ENCODE measurements at regions not wholly inside any gene's neighbourhood (a gene's known extent, or its start where the extent isn't known, plus 50 kb on each side); places are given as distances from the start of the nearest gene placed in this dataset.

DNA sequence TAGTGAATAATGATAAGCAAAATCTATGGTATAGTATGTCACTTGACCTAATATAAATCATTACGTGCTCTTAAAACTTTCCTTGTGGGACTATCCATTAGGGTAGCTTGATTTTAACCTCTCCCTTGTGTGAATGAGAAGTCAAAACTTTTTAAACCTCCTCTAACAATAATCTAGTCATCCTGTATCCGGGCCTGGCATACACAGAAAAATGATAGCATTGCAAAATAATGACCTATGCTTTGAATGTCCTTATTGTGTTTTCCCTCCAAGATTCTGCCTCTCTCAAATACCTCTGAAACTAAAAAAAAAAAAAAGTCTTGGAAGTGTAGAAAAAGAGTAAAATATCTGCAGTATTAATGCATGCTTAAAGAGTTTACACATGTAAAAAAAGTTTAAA lies 250.0 kb upstream of the NDST3 start:
- TF ChIP-seq, protein P1, sequence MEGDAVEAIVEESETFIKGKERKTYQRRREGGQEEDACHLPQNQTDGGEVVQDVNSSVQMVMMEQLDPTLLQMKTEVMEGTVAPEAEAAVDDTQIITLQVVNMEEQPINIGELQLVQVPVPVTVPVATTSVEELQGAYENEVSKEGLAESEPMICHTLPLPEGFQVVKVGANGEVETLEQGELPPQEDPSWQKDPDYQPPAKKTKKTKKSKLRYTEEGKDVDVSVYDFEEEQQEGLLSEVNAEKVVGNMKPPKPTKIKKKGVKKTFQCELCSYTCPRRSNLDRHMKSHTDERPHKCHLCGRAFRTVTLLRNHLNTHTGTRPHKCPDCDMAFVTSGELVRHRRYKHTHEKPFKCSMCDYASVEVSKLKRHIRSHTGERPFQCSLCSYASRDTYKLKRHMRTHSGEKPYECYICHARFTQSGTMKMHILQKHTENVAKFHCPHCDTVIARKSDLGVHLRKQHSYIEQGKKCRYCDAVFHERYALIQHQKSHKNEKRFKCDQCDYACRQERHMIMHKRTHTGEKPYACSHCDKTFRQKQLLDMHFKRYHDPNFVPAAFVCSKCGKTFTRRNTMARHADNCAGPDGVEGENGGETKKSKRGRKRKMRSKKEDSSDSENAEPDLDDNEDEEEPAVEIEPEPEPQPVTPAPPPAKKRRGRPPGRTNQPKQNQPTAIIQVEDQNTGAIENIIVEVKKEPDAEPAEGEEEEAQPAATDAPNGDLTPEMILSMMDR (IDR thresholded peaks at IDR 0.05; ENCODE audit: low read depth, low read length, missing control alignments): no peak
- no peak for DNase-seq (ENCODE audit: extremely low read depth, low read depth)
- no peak overlapping the region for H3K4me3 ChIP-seq (replicated peaks; ENCODE audit: low read depth, low read length)

DNA sequence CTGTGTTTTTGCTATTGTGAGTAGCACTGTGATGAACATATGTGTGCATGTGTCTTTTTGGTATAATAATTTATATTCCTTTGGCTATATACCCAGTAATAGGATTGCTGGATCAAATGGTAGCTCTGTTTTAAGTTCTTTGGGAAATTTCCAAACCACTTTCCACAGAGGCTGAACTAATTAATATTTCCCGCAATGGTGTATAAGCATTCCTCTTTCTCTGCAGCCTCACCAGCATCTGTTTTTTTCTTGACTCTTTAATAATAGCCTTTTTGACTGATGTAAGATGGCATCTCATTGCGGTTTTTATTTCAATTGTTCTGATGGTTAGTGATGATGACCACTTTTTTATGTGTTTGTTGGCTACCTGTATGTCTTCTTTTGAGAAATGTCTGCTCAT lies 247.7 kb upstream of the NDST3 start:
- H3K4me3 ChIP-seq (replicated peaks; ENCODE audit: low read depth, low read length): no peak overlapping the region
- TF ChIP-seq, protein P1 (IDR thresholded peaks at IDR 0.05; ENCODE audit: low read depth, low read length, missing control alignments): no peak
- DNase-seq (ENCODE audit: extremely low read depth, low read depth): no peak

DNA sequence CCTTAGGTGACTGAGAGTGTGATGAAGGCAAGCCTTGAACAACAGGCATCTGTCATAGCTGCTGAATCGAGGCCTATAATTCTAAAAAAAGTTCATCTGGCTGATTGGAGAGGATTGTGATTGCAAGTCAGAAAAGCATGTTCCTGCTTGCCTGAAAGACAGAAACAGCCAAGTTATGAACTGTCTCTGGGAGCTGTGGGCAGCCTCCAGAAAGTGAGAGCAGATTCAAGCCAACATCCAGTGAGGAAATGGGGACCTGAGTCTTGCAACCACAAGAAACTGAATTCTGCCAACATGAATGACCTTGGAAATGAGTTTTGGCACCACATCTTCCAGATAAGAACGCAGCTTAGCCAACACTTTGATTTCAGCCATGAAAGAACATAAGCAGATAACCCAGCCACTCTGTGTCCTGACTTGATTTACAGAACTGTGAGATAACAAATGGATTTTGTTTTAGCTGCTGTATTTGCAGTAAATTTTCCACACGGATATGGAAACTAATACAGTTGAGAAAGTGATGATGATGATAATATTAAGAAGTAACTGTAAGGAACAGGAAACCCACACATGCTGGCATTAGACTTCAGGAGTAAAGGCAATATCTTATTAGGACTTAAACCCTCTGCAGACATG lies 240.3 kb upstream of the NDST3 start:
- DNase-seq (ENCODE audit: extremely low read depth, low read depth): no peak
- no peak overlapping the region for H3K4me3 ChIP-seq (replicated peaks; ENCODE audit: low read depth, low read length)
- TF ChIP-seq, protein P1 (IDR thresholded peaks at IDR 0.05; ENCODE audit: low read depth, low read length, missing control alignments): no peak

DNA sequence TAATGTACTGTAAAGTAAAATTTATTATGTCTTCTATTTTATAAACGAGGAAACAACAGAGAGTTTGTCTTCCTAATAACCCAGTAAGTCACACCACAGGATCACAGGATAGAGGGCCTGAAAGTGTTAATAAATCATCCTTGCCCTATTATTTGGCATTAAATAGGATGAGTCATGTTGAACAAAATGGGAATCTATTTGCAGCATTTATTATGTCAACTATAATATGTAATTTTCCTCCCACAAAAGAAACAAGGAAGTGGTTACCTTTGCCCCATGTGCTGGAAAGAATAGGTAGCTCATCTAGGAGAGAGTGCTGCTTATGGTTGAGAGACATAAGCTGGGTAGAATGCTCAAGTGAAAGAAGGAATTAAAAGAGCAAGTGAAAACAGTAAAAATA lies 237.6 kb upstream of the NDST3 start:
- TF ChIP-seq, protein P1 (IDR thresholded peaks at IDR 0.05; ENCODE audit: low read depth, low read length, missing control alignments): no peak
- no peak overlapping the region for H3K4me3 ChIP-seq (replicated peaks; ENCODE audit: low read depth, low read length)
- DNase-seq (ENCODE audit: extremely low read depth, low read depth): no peak

DNA sequence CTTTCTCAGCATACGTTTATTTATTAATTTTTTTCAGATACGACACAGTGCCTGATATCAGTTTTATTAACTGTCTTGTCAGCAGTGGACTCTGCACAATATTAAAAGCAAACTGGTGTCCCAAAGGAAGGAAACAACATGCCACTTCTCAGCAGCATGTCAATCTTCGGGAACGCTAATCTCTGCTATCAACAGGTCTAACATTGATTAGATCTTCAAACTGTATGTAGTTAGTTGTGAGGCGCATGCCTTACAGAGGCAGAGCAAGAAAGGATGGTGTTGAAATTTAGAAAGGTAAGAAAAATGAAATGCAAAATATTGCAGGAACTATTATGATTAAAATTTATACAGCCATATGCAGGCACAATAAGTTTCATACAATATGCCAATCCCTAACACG lies 233.7 kb upstream of the NDST3 start:
- no peak for DNase-seq (ENCODE audit: extremely low read depth, low read depth)
- no peak overlapping the region for H3K4me3 ChIP-seq (replicated peaks; ENCODE audit: low read depth, low read length)
- TF ChIP-seq, protein P1 (IDR thresholded peaks at IDR 0.05; ENCODE audit: low read depth, low read length, missing control alignments): no peak

DNA sequence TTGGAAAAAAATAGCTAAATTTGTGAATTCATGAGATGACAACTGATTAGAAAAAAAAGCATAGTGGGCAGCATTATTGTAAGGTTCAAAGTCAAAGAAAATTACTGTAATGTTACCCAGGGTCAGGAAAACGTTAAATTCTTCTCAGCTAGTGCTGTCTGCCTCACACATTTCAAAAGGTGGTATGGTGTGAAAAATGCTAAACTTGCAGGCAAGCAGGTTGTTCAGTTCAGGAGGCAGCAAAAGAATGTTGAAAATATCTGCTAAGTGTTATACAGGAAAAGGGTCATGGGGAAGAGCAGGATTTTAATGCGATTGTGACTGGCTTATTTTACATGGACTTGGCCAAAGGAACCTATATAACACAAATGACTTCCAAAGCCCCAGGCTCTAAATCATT lies 232.5 kb upstream of the NDST3 start:
- no peak overlapping the region for H3K4me3 ChIP-seq (replicated peaks; ENCODE audit: low read depth, low read length)
- DNase-seq (ENCODE audit: extremely low read depth, low read depth): no peak
- TF ChIP-seq, protein P1 (IDR thresholded peaks at IDR 0.05; ENCODE audit: low read depth, low read length, missing control alignments): no peak

DNA sequence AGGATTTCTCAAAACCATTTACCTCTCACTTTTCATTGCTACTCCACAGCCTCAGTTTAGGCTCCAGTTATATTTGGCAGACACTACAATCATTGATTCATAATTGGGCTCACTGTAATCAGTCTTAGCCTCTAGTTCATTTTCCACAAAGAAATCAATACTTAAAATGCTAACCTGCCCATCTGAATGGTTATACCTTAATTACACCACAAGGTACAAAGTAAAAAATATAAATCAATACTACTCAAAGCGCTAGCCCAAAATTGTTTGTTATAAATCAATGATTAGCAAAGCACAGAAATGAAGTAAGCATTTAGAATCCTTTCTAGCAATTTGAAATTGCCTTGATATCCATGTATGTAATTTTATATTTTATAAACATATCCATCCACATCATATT lies 222.6 kb upstream of the NDST3 start:
- no peak overlapping the region for H3K4me3 ChIP-seq (replicated peaks; ENCODE audit: low read depth, low read length)
- DNase-seq (ENCODE audit: extremely low read depth, low read depth): no peak
- TF ChIP-seq, protein P1 (IDR thresholded peaks at IDR 0.05; ENCODE audit: low read depth, low read length, missing control alignments): no peak

All from HFF-Myc (cell line).